SH-SY5Y (cell line): ENCODE measurements at regions not wholly inside any gene's neighbourhood (a gene's known extent, or its start where the extent isn't known, plus 50 kb on each side); places are given as distances from the start of the nearest gene placed in this dataset.

ENCODE experiments used
- GATA2 ChIP-seq: IDR thresholded peaks from 2 replicates; pipeline ENCODE4 v1.6.1; 2011; ENCODE audit warnings: mild to moderate bottlenecking, low read depth, low read length
- GATA3 ChIP-seq: IDR thresholded peaks from 2 replicates; pipeline ENCODE4 v1.6.1; 2011; ENCODE audit warnings: low read depth, mild to moderate bottlenecking, low read length, moderate library complexity

GRCh38 chr1:198873696-198874230 lies 234.9 kb downstream of the PTPRC start:
- no peak for TF ChIP-seq GATA2
- TF ChIP-seq GATA3: no peak
